Neural progenitor cell (in vitro differentiated cells): ENCODE measurements at regions not wholly inside any gene's neighbourhood (a gene's known extent, or its start where the extent isn't known, plus 50 kb on each side); places are given as distances from the start of the nearest gene placed in this dataset.

Source experiments
- DNase-seq: peaks from one replicate; pipeline ENCODE4 v3.0.0-alpha.2; 2016; ENCODE audit warnings: low spot score
- H2AFZ ChIP-seq: fragments of 200-600 bp; sonication (generic); replicated peaks from 2 replicates; pipeline ENCODE4 v1.6.1; 2016; ENCODE audit warnings: antibody characterized with exemption
- H3F3A ChIP-seq: fragments of 200-600 bp; sonication (generic); 2 replicates; pipeline ENCODE4 v1.6.1; 2016; ENCODE audit warnings: antibody characterized with exemption, low read depth
- H3K27ac ChIP-seq: fragments of 200-600 bp; sonication (generic); 2 replicates; pipeline ENCODE4 v1.5.1; 2016; ENCODE audit warnings: mild to moderate bottlenecking
- H3K27me3 ChIP-seq: fragments of 200-600 bp; sonication (generic); 2 replicates; pipeline ENCODE4 v1.6.1; 2016; ENCODE audit warnings: mild to moderate bottlenecking, moderate library complexity
- H3K36me3 ChIP-seq: fragments of 200-600 bp; sonication (generic); 2 replicates; pipeline ENCODE4 v1.5.1; 2016
- H3K4me1 ChIP-seq: fragments of 200-600 bp; sonication (generic); 2 replicates; pipeline ENCODE4 v1.6.1; 2016; ENCODE audit warnings: mixed run types
- H3K4me2 ChIP-seq: fragments of 200-600 bp; sonication (generic); 2 replicates; pipeline ENCODE4 v1.6.1; 2016
- H3K4me3 ChIP-seq: fragments of 200-600 bp; sonication (generic); 2 replicates; pipeline ENCODE4 v1.5.1; 2016
- H3K79me2 ChIP-seq: fragments of 200-600 bp; sonication (generic); 2 replicates; pipeline ENCODE4 v1.6.1; 2016; ENCODE audit warnings: low read depth
- H3K9ac ChIP-seq: fragments of 200-600 bp; sonication (generic); 2 replicates; pipeline ENCODE4 v1.6.1; 2016
- H3K9me3 ChIP-seq: fragments of 200-600 bp; sonication (generic); 2 replicates; pipeline ENCODE4 v1.5.1; 2016; ENCODE audit warnings: low read depth
- H4K20me1 ChIP-seq: fragments of 200-600 bp; sonication (generic); 2 replicates; pipeline ENCODE4 v1.6.1; 2016; ENCODE audit warnings: low read depth
- H3K27ac Mint-ChIP-seq: 3 replicates; pipeline ENCODE4 v1.8.0; 2021; ENCODE audit warnings: mixed read lengths
- H3K27me3 Mint-ChIP-seq: 2 replicates; pipeline ENCODE4 v1.8.0; 2022; ENCODE audit warnings: low read depth, mild to moderate bottlenecking, inconsistent platforms, moderate library complexity, mixed read lengths; ENCODE audit not compliant: insufficient read depth
- H3K36me3 Mint-ChIP-seq: 3 replicates; pipeline ENCODE4 v1.8.0; 2021; ENCODE audit warnings: mixed read lengths
- H3K4me1 Mint-ChIP-seq: 3 replicates; pipeline ENCODE4 v1.8.0; 2021; ENCODE audit warnings: mixed read lengths
- H3K4me3 Mint-ChIP-seq: 3 replicates; pipeline ENCODE4 v1.8.0; 2021; ENCODE audit warnings: mild to moderate bottlenecking, moderate library complexity, mixed read lengths
- H3K9me3 Mint-ChIP-seq: 3 replicates; pipeline ENCODE4 v1.8.0; 2020; ENCODE audit warnings: mixed read lengths
- CTCF ChIP-seq: fragments of 200-600 bp; sonication (generic); IDR thresholded peaks from 2 replicates; pipeline ENCODE4 v1.5.1; 2017; ENCODE audit warnings: antibody characterized with exemption, mild to moderate bottlenecking
- EZH2 ChIP-seq: fragments of 200-600 bp; sonication (generic); IDR thresholded peaks from 2 replicates; pipeline ENCODE4 v1.6.1; 2017; ENCODE audit warnings: antibody characterized with exemption, mild to moderate bottlenecking, moderate library complexity
- EZH2phosphoT487 ChIP-seq: fragments of 200-600 bp; sonication (generic); IDR thresholded peaks from 2 replicates; pipeline ENCODE4 v1.6.1; 2017; ENCODE audit warnings: antibody characterized with exemption

GRCh38 chr2:167750675-167751074 lies 496.7 kb downstream of the STK39 start:
- no peaks in the 10 kb centered on the region for H3K4me1 ChIP-seq
- peaks cover 23% of the 10 kb centered on the region for H3K4me1 Mint-ChIP-seq

GRCh38 chr2:167749660-167750059 lies 497.7 kb downstream of the STK39 start:
- H3K36me3 ChIP-seq: no peaks in the 10 kb centered on the region
- DNase-seq: no peak
- Mint-ChIP-seq H3K27me3 (no peaks in the 10 kb centered on the region), H3K36me3 (no peaks in the 10 kb centered on the region), H3K4me3 (no peak overlapping the region), H3K9me3 (no peaks in the 10 kb centered on the region), H3K4me1 (peaks cover 23% of the 10 kb centered on the region), H3K27ac (no peak overlapping the region)
- no peak overlapping the region for H2AFZ ChIP-seq
- H3K27ac ChIP-seq: no peak overlapping the region
- no peaks in the 10 kb centered on the region for H3K27me3 ChIP-seq
- H4K20me1 ChIP-seq: no peaks in the 10 kb centered on the region
- H3K9ac ChIP-seq: no peak overlapping the region
- no peak overlapping the region for H3K4me2 ChIP-seq
- no peaks in the 10 kb centered on the region for H3K9me3 ChIP-seq
- no peaks in the 10 kb centered on the region for H3K4me1 ChIP-seq
- H3F3A ChIP-seq: peaks cover 10% of the 10 kb centered on the region
- H3K4me3 ChIP-seq: no peak overlapping the region
- H3K79me2 ChIP-seq: no peaks in the 10 kb centered on the region
- no peak for TF ChIP-seq EZH2phosphoT487
- no peak for TF ChIP-seq EZH2
- no peak for TF ChIP-seq CTCF

More at GRCh38 chr2:167750675-167751074, 496.7 kb downstream of the STK39 start:
- H3K27me3 ChIP-seq: no peaks in the 10 kb centered on the region
- no peaks in the 10 kb centered on the region for H3K27me3 Mint-ChIP-seq
- no peaks in the 10 kb centered on the region for H3K79me2 ChIP-seq
- no peak overlapping the region for H3K4me2 ChIP-seq
- no peak overlapping the region for H3K4me3 Mint-ChIP-seq
- H3K36me3 ChIP-seq: no peaks in the 10 kb centered on the region
- H3K9me3 ChIP-seq: no peaks in the 10 kb centered on the region
- peaks cover 10% of the 10 kb centered on the region for H3F3A ChIP-seq
- H3K27ac ChIP-seq: no peak overlapping the region
- H2AFZ ChIP-seq: no peak overlapping the region
- no peak for DNase-seq
- H3K9ac ChIP-seq: no peak overlapping the region
- TF ChIP-seq EZH2: no peak
- TF ChIP-seq CTCF: no peak
- TF ChIP-seq EZH2phosphoT487: no peak
- no peaks in the 10 kb centered on the region for H3K36me3 Mint-ChIP-seq
- no peak overlapping the region for H3K27ac Mint-ChIP-seq
- H4K20me1 ChIP-seq: no peaks in the 10 kb centered on the region
- H3K9me3 Mint-ChIP-seq: no peaks in the 10 kb centered on the region
- no peak overlapping the region for H3K4me3 ChIP-seq

GRCh38 chr2:167749016-167749415 lies 498.4 kb downstream of the STK39 start:
- no peak overlapping the region for H3K4me3 ChIP-seq
- DNase-seq: no peak
- no peaks in the 10 kb centered on the region for H3K36me3 ChIP-seq
- H4K20me1 ChIP-seq: no peaks in the 10 kb centered on the region
- no peak overlapping the region for H3K4me3 Mint-ChIP-seq
- H3K27me3 ChIP-seq: no peaks in the 10 kb centered on the region
- peaks cover 10% of the 10 kb centered on the region for H3F3A ChIP-seq
- no peaks in the 10 kb centered on the region for H3K36me3 Mint-ChIP-seq
- H3K9me3 ChIP-seq: no peaks in the 10 kb centered on the region
- no peaks in the 10 kb centered on the region for H3K79me2 ChIP-seq
- no peak overlapping the region for H3K27ac Mint-ChIP-seq
- no peak overlapping the region for H3K4me2 ChIP-seq
- H3K4me1 Mint-ChIP-seq: peaks cover 21% of the 10 kb centered on the region
- H3K27ac ChIP-seq: no peak overlapping the region
- no peaks in the 10 kb centered on the region for H3K9me3 Mint-ChIP-seq
- H2AFZ ChIP-seq: no peak overlapping the region
- H3K27me3 Mint-ChIP-seq: no peaks in the 10 kb centered on the region
- TF ChIP-seq CTCF: no peak
- TF ChIP-seq EZH2: no peak
- no peak for TF ChIP-seq EZH2phosphoT487
- no peaks in the 10 kb centered on the region for H3K4me1 ChIP-seq
- H3K9ac ChIP-seq: no peak overlapping the region

GRCh38 chr2:167748536-167748935 lies 498.9 kb downstream of the STK39 start:
- Mint-ChIP-seq H3K4me3 (no peak overlapping the region), H3K9me3 (no peaks in the 10 kb centered on the region), H3K27me3 (no peaks in the 10 kb centered on the region), H3K4me1 (peaks cover 18% of the 10 kb centered on the region), H3K27ac (no peak overlapping the region), H3K36me3 (no peaks in the 10 kb centered on the region)
- Histone ChIP-seq H4K20me1 (no peaks in the 10 kb centered on the region), H3K27ac (no peak overlapping the region), H3K79me2 (no peaks in the 10 kb centered on the region), H3K27me3 (no peaks in the 10 kb centered on the region), H3K9ac (no peak overlapping the region), H3K4me3 (no peak overlapping the region), H3K36me3 (no peaks in the 10 kb centered on the region), H3K9me3 (no peaks in the 10 kb centered on the region), H3K4me1 (no peaks in the 10 kb centered on the region), H2AFZ (no peak overlapping the region), H3F3A (peaks cover 10% of the 10 kb centered on the region), H3K4me2 (no peak overlapping the region)
- TF ChIP-seq EZH2phosphoT487 (no peak), EZH2 (no peak), CTCF (no peak)
- no peak for DNase-seq
